WTC11 (cell line): ENCODE measurements at regions not wholly inside any gene's neighbourhood (a gene's known extent, or its start where the extent isn't known, plus 50 kb on each side); places are given as distances from the start of the nearest gene placed in this dataset.

Source experiments
- CBFB ChIP-seq: sonication (generic); formaldehyde crosslinking; IDR thresholded peaks from 2 replicates; pipeline ENCODE4 v1.8.1; 2022; ENCODE audit warnings: mild to moderate bottlenecking, low read depth, missing genetic modification reagents
- CREM ChIP-seq: sonication (generic); formaldehyde crosslinking; IDR thresholded peaks from 2 replicates; pipeline ENCODE4 v1.8.1; 2022; ENCODE audit warnings: mild to moderate bottlenecking, missing genetic modification reagents, moderate library complexity
- SP1 ChIP-seq: sonication (generic); formaldehyde crosslinking; conservative IDR thresholded peaks from 2 replicates; pipeline ENCODE4 v1.8.1; 2022; ENCODE audit warnings: missing genetic modification reagents
- TEAD4 ChIP-seq: sonication (generic); formaldehyde crosslinking; IDR thresholded peaks from 2 replicates; pipeline ENCODE4 v1.8.0; 2022; ENCODE audit warnings: mild to moderate bottlenecking, missing genetic modification reagents
- ZNF121 ChIP-seq: sonication (generic); formaldehyde crosslinking; IDR thresholded peaks from 2 replicates; pipeline ENCODE4 v1.8.0; 2023; ENCODE audit warnings: missing genetic modification reagents
- TF ChIP-seq, protein P1 (sequence below): fragments of 200-600 bp; IDR thresholded peaks from 2 replicates; pipeline ENCODE4 v1.8.0; 2022; ENCODE audit warnings: antibody characterized with exemption
- TF ChIP-seq, protein P2 (sequence below): sonication (generic); formaldehyde crosslinking; IDR thresholded peaks from 2 replicates; pipeline ENCODE4 v1.8.1; 2022; ENCODE audit warnings: low read depth, missing genetic modification reagents, borderline replicate concordance
- TF ChIP-seq, protein P3 (sequence below): sonication (generic); formaldehyde crosslinking; IDR thresholded peaks from 2 replicates; pipeline ENCODE4 v1.8.0; 2022; ENCODE audit warnings: mild to moderate bottlenecking, missing genetic modification reagents

DNA sequence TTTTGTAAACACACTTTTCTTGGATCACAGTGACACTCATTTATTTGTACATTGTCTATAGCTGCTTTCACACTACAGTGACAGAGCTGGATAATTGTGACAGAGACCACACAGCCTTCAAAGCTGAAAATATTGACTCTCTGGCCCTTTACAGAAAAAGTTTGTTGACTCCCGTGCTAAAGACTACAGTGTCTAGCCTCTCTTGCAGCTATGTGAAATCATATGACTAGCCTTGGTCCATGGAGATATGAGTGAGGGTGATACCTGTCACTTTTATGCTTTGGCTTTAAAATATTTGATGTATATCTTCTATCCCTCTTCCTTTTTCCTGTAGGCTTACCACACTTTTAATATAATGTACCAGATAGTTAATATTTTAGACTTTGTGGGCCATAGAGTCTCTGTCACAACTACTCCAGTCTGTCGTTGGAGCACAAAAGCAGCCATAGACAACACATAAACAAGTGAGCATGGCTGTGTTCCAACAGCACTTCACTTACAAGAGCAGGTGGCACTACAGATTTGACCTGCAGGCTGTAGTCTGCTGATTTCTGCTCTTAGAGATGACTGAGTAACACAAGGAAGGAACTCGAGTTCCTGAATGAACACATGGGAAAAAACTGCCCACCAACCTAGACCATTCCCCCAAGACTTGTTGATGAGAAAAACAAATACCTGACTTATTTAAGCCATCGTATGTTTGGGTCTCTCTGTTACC, 73.5 kb upstream of the ANKRD55 start:
- TF ChIP-seq, protein P1, sequence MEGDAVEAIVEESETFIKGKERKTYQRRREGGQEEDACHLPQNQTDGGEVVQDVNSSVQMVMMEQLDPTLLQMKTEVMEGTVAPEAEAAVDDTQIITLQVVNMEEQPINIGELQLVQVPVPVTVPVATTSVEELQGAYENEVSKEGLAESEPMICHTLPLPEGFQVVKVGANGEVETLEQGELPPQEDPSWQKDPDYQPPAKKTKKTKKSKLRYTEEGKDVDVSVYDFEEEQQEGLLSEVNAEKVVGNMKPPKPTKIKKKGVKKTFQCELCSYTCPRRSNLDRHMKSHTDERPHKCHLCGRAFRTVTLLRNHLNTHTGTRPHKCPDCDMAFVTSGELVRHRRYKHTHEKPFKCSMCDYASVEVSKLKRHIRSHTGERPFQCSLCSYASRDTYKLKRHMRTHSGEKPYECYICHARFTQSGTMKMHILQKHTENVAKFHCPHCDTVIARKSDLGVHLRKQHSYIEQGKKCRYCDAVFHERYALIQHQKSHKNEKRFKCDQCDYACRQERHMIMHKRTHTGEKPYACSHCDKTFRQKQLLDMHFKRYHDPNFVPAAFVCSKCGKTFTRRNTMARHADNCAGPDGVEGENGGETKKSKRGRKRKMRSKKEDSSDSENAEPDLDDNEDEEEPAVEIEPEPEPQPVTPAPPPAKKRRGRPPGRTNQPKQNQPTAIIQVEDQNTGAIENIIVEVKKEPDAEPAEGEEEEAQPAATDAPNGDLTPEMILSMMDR, result no peak
- TF ChIP-seq, protein P2, sequence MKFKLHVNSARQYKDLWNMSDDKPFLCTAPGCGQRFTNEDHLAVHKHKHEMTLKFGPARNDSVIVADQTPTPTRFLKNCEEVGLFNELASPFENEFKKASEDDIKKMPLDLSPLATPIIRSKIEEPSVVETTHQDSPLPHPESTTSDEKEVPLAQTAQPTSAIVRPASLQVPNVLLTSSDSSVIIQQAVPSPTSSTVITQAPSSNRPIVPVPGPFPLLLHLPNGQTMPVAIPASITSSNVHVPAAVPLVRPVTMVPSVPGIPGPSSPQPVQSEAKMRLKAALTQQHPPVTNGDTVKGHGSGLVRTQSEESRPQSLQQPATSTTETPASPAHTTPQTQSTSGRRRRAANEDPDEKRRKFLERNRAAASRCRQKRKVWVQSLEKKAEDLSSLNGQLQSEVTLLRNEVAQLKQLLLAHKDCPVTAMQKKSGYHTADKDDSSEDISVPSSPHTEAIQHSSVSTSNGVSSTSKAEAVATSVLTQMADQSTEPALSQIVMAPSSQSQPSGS (CRISPR knock-in tag), result no peak
- TF ChIP-seq SP1 (CRISPR knock-in tag), result no peak
- no peak for TF ChIP-seq CREM (CRISPR knock-in tag)
- no peak for TF ChIP-seq TEAD4 (CRISPR knock-in tag)
- TF ChIP-seq, protein P3, sequence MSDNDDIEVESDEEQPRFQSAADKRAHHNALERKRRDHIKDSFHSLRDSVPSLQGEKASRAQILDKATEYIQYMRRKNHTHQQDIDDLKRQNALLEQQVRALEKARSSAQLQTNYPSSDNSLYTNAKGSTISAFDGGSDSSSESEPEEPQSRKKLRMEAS (CRISPR knock-in tag), result no peak
- TF ChIP-seq ZNF121 (CRISPR knock-in tag), result no peak
- no peak for TF ChIP-seq CBFB
